RWPE2 (cell line): ENCODE measurements at regions not wholly inside any gene's neighbourhood (a gene's known extent, or its start where the extent isn't known, plus 50 kb on each side); places are given as distances from the start of the nearest gene placed in this dataset.

Experiments
- ATAC-seq: fragments of 200-7000 bp; cut with Tn5 transposase; 3 replicates; pipeline ENCODE4 v1.9.1; 2021; ENCODE audit warnings: low read depth
- DNase-seq: peaks from one replicate; pipeline ENCODE4 v3.0.0-alpha.2; 2020; ENCODE audit warnings: low spot score
- H3K27ac ChIP-seq: fragments of 450-650 bp; 2 replicates; pipeline ENCODE4 v1.5.1; 2017; ENCODE audit warnings: mild to moderate bottlenecking; ENCODE audit not compliant: poor library complexity, severe bottlenecking
- H3K27me3 ChIP-seq: fragments of 250-450 bp; sonication (Bioruptor Pico); 2 replicates; pipeline ENCODE4 v1.5.1; 2021; ENCODE audit warnings: mild to moderate bottlenecking, moderate library complexity; ENCODE audit not compliant: insufficient read depth, poor library complexity, severe bottlenecking
- H3K36me3 ChIP-seq: fragments of 250-450 bp; sonication (Bioruptor Pico); 2 replicates; pipeline ENCODE4 v1.5.1; 2020; ENCODE audit warnings: low read depth, mild to moderate bottlenecking, moderate library complexity
- H3K4me1 ChIP-seq: fragments of 250-450 bp; sonication (Bioruptor Pico); 2 replicates; pipeline ENCODE4 v1.5.1; 2021; ENCODE audit warnings: mild to moderate bottlenecking, moderate library complexity; ENCODE audit not compliant: insufficient read depth, poor library complexity, severe bottlenecking
- H3K4me3 ChIP-seq: fragments of 250-450 bp; sonication (Bioruptor Pico); 2 replicates; pipeline ENCODE4 v1.5.1; 2021; ENCODE audit warnings: mild to moderate bottlenecking, moderate library complexity; ENCODE audit not compliant: severe bottlenecking
- H3K9me3 ChIP-seq: fragments of 250-450 bp; sonication (Bioruptor Pico); 2 replicates; pipeline ENCODE4 v1.5.1; 2021; ENCODE audit warnings: mild to moderate bottlenecking, moderate library complexity; ENCODE audit not compliant: severe bottlenecking
- CTCF ChIP-seq: fragments of 450-650 bp; IDR thresholded peaks from one replicate; pipeline ENCODE4 v1.5.1; 2017; ENCODE audit warnings: mild to moderate bottlenecking, moderate library complexity; ENCODE audit not compliant: poor library complexity, severe bottlenecking

GRCh38 chr1:29504196-29504595 lies 267.9 kb downstream of the PTPRU start:
- ATAC-seq (no peak), DNase-seq (no peak)
- TF ChIP-seq CTCF: no peak
- Histone ChIP-seq H3K4me3 (no peak overlapping the region), H3K9me3 (no peaks in the 10 kb centered on the region), H3K36me3 (no peaks in the 10 kb centered on the region), H3K27ac (no peak overlapping the region), H3K27me3 (no peaks in the 10 kb centered on the region), H3K4me1 (no peaks in the 10 kb centered on the region)

GRCh38 chr1:29502911-29503840 lies 266.9 kb downstream of the PTPRU start:
- no peaks in the 10 kb centered on the region for H3K27me3 ChIP-seq
- TF ChIP-seq CTCF: no peak
- ATAC-seq (no peak), DNase-seq (no peak)
- H3K4me3 ChIP-seq: no peak overlapping the region
- no peaks in the 10 kb centered on the region for H3K9me3 ChIP-seq
- no peaks in the 10 kb centered on the region for H3K4me1 ChIP-seq
- H3K27ac ChIP-seq: no peak overlapping the region
- H3K36me3 ChIP-seq: no peaks in the 10 kb centered on the region

- no peak overlapping the region for H3K4me3 ChIP-seq
- ATAC-seq (no peak), DNase-seq (no peak)
- TF ChIP-seq CTCF: no peak
- H3K4me1 ChIP-seq: no peaks in the 10 kb centered on the region
- no peaks in the 10 kb centered on the region for H3K9me3 ChIP-seq
- no peak overlapping the region for H3K27ac ChIP-seq
- H3K27me3 ChIP-seq: no peaks in the 10 kb centered on the region
- no peaks in the 10 kb centered on the region for H3K36me3 ChIP-seq
Measured at GRCh38 chr1:29502225-29502910, 266.0 kb downstream of the PTPRU start.

- Histone ChIP-seq H3K4me1 (no peaks in the 10 kb centered on the region), H3K36me3 (no peaks in the 10 kb centered on the region), H3K27me3 (no peaks in the 10 kb centered on the region), H3K9me3 (no peaks in the 10 kb centered on the region), H3K4me3 (no peak overlapping the region), H3K27ac (no peak overlapping the region)
- DNase-seq: no peak
- TF ChIP-seq CTCF: no peak
- ATAC-seq: no peak
Measured at GRCh38 chr1:29501227-29501976, 265.1 kb downstream of the PTPRU start.
